Smooth muscle cell (in vitro differentiated cells): ENCODE measurements at regions not wholly inside any gene's neighbourhood (a gene's known extent, or its start where the extent isn't known, plus 50 kb on each side); places are given as distances from the start of the nearest gene placed in this dataset.

Source experiments
- DNase-seq: peaks from one replicate; lab custom pipeline; 2025; ENCODE audit not compliant: unreplicated experiment; lab: John Stamatoyannopoulos, UW
- H2AFZ ChIP-seq: fragments of 200-600 bp; sonication (generic); 2 replicates; pipeline ENCODE4 v1.6.0; 2016; ENCODE audit warnings: antibody characterized with exemption, low read depth, mild to moderate bottlenecking
- H3F3A ChIP-seq: fragments of 200-600 bp; sonication (generic); 2 replicates; pipeline ENCODE4 v1.6.0; 2017; ENCODE audit warnings: antibody characterized with exemption, low read depth
- H3K27ac ChIP-seq: fragments of 200-600 bp; sonication (generic); 2 replicates; pipeline ENCODE4 v1.5.1; 2016; ENCODE audit warnings: low read depth, mild to moderate bottlenecking
- H3K27me3 ChIP-seq: fragments of 200-600 bp; sonication (generic); 2 replicates; pipeline ENCODE4 v1.6.1; 2016; ENCODE audit warnings: low read depth, mild to moderate bottlenecking
- H3K36me3 ChIP-seq: fragments of 200-600 bp; sonication (generic); 2 replicates; pipeline ENCODE4 v1.5.1; 2016; ENCODE audit warnings: low read depth
- H3K4me1 ChIP-seq: fragments of 200-600 bp; sonication (generic); 2 replicates; pipeline ENCODE4 v1.5.1; 2016; ENCODE audit warnings: low read depth
- H3K4me2 ChIP-seq: fragments of 200-600 bp; sonication (generic); 2 replicates; pipeline ENCODE4 v1.6.0; 2016; ENCODE audit warnings: mild to moderate bottlenecking
- H3K4me3 ChIP-seq: fragments of 200-600 bp; sonication (generic); 2 replicates; pipeline ENCODE4 v1.5.1; 2016; ENCODE audit warnings: mild to moderate bottlenecking
- H3K79me2 ChIP-seq: fragments of 200-600 bp; sonication (generic); 2 replicates; pipeline ENCODE4 v1.6.0; 2016; ENCODE audit warnings: low read depth, mild to moderate bottlenecking
- H3K9ac ChIP-seq: fragments of 200-600 bp; sonication (generic); 2 replicates; pipeline ENCODE4 v1.6.0; 2016; ENCODE audit warnings: low read depth
- H3K9me3 ChIP-seq: fragments of 200-600 bp; sonication (generic); replicated peaks from 2 replicates; pipeline ENCODE4 v1.5.1; 2016; ENCODE audit warnings: low read depth
- H4K20me1 ChIP-seq: fragments of 200-600 bp; sonication (generic); 2 replicates; pipeline ENCODE4 v1.6.0; 2016; ENCODE audit warnings: low read depth
- CTCF ChIP-seq: fragments of 200-600 bp; sonication (generic); IDR thresholded peaks from 2 replicates; pipeline ENCODE4 v1.5.1; 2017; ENCODE audit warnings: borderline replicate concordance, mild to moderate bottlenecking, antibody characterized with exemption; ENCODE audit not compliant: insufficient read depth, poor library complexity, severe bottlenecking
- WGBS: methylation state at CpG from one replicate; pipeline ENCODE4 v1.1.7; 2016; ENCODE audit warnings: low lambda C conversion rate; 5-methylcytosine and 5-hydroxymethylcytosine counted together

- H3K27me3 ChIP-seq = no peaks in the 10 kb centered on the region
- H3K4me3 ChIP-seq = no peak overlapping the region
- no peak for TF ChIP-seq CTCF
- DNase-seq = no peak
- no peaks in the 10 kb centered on the region for H3K9me3 ChIP-seq
- peak overlapping the region; percentile 40 for H3K27ac ChIP-seq
- H2AFZ ChIP-seq = no peak overlapping the region
- peaks cover 34% of the 10 kb centered on the region for H3F3A ChIP-seq
- no peaks in the 10 kb centered on the region for H3K36me3 ChIP-seq
- H4K20me1 ChIP-seq = no peaks in the 10 kb centered on the region
- peaks cover 18% of the 10 kb centered on the region for H3K4me1 ChIP-seq
- no peak overlapping the region for H3K4me2 ChIP-seq
- no peaks in the 10 kb centered on the region for H3K79me2 ChIP-seq
- WGBS = 34% methylated on average over 3 of the region's 3 CpGs
- no peak overlapping the region for H3K9ac ChIP-seq
Measured at GRCh38 chr11:26943636-26944035, 50.3 kb upstream of the FIBIN start.
